Testis (tissue), 2 donors: ENCODE measurements at regions not wholly inside any gene's neighbourhood (a gene's known extent, or its start where the extent isn't known, plus 50 kb on each side); places are given as distances from the start of the nearest gene placed in this dataset.

ENCODE experiments used
- DNase-seq: peaks from one replicate; pipeline ENCODE4 v3.0.0-alpha.2; 2019
- H3K27ac ChIP-seq, 2 donors: fragments of 200-600 bp; sonication (generic); one replicate each; pipeline ENCODE4 v1.5.1; 2019
- H3K27me3 ChIP-seq: fragments of 200-600 bp; sonication (generic); one replicate; pipeline ENCODE4 v1.5.1; 2019
- H3K36me3 ChIP-seq: fragments of 200-600 bp; sonication (generic); one replicate; pipeline ENCODE4 v1.5.1; 2017; ENCODE audit warnings: low read depth; ENCODE audit errors: missing control alignments
- H3K4me1 ChIP-seq: fragments of 200-600 bp; sonication (generic); one replicate; pipeline ENCODE4 v1.5.1; 2019
- H3K4me3 ChIP-seq, 2 donors: fragments of 200-600 bp; sonication (generic); one replicate each; pipeline ENCODE4 v1.5.1; 2017 to 2019
- H3K9me3 ChIP-seq: fragments of 200-600 bp; sonication (generic); one replicate; pipeline ENCODE4 v1.5.1; 2017
- POLR2A ChIP-seq: fragments of 450-650 bp; IDR thresholded peaks from one replicate; pipeline ENCODE4 v1.6.1; 2017; ENCODE audit warnings: antibody characterized with exemption, mild to moderate bottlenecking, moderate library complexity
- whole genome bisulfite sequencing, 2 donors: methylation state at CpG; one replicate each; pipeline ENCODE4 v1.1.5; 2018; 5-methylcytosine and 5-hydroxymethylcytosine counted together
- intact Hi-C: fragments of 100-400 bp; cut with DNase I; formaldehyde crosslinking; loops from one replicate; pipeline ENCODE4 v1.15.1; 2023; ENCODE audit warnings: low total_unique reads
- TF ChIP-seq, protein P1 (sequence below), 3 experiments: fragments of 450-650 bp in 2 of 3; fragments of 200-600 bp in 1 of 3; sonication (generic) in 1 of 3; IDR thresholded peaks; one replicate each; pipeline ENCODE4 v1.5.1; 2016 to 2019; ENCODE audit warnings: antibody characterized with exemption in 3 of 3, mild to moderate bottlenecking in 2 of 3, moderate library complexity in 1 of 3

DNA sequence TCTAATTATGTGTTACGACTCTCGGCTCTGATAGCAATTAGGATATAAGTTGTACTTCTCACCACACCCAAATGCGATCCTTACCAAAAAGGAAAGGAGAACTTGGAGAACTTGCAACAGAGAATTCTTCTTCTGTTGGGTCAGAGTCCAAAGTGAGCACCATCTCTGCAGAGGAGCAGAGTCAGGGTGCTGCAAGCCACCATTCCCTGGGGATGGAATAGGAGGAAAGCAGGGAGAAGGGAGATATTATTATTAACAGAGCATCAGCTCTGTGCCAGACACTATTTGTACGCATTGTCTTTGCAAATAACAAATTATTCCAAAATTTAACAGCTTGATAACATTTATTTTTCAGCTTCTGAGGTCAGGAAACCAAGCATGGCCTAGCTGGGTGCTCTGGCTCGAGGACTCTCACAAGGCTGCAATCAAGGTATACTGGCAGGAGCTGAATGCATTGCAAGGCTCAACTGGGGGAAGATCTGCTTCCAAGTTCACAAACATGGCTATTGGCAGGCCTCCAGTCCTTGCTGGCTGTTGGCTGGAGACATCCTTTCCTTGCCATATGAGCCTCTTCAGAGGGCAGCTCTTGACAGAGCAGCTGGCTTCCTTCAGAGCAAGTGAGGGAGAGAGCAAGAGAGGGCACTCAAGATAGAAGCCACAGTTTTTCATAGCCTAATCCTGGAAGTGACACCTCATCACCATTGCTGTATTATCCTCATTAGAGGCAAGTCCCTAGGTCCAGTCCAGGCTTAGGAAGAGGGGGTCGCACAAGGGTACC lies 296.2 kb upstream of the CDH5 start:
- no peaks in the 10 kb centered on the region for H3K36me3 ChIP-seq
- WGBS, 2 donors, result 66 to 74% methylated on average over 6 of the region's 6 CpGs
- no peaks in the 10 kb centered on the region for H3K9me3 ChIP-seq
- no peaks in the 10 kb centered on the region for H3K27me3 ChIP-seq
- no peak overlapping the region for H3K4me3 ChIP-seq
- intact Hi-C loops, result no loop called here
- H3K4me1 ChIP-seq, result no peaks in the 10 kb centered on the region
- H3K27ac ChIP-seq, result no peak overlapping the region
- peak; percentile 43 for DNase-seq
- TF ChIP-seq, protein P1, sequence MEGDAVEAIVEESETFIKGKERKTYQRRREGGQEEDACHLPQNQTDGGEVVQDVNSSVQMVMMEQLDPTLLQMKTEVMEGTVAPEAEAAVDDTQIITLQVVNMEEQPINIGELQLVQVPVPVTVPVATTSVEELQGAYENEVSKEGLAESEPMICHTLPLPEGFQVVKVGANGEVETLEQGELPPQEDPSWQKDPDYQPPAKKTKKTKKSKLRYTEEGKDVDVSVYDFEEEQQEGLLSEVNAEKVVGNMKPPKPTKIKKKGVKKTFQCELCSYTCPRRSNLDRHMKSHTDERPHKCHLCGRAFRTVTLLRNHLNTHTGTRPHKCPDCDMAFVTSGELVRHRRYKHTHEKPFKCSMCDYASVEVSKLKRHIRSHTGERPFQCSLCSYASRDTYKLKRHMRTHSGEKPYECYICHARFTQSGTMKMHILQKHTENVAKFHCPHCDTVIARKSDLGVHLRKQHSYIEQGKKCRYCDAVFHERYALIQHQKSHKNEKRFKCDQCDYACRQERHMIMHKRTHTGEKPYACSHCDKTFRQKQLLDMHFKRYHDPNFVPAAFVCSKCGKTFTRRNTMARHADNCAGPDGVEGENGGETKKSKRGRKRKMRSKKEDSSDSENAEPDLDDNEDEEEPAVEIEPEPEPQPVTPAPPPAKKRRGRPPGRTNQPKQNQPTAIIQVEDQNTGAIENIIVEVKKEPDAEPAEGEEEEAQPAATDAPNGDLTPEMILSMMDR (IDR thresholded peaks at IDR 0.05), result no peak
- no peak for TF ChIP-seq POLR2A

DNA sequence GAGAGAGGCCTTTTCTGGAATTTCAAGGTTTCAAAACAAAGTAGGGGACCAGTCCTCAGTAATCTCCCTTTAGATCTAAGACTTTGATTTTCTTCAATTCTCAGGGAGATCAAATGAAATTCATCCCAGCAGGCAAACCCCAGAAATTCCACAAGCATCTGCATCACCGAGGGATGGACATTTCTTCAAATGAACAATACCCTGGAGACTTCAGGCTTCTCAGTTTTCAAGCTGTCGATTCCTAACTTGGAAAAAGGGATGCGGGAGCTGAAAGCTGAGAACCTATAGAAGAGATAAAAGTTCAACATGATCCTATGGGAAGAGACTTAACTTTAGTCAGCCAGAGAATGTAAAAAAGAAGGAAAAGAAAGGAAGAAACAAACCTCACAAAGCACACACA lies 296.9 kb upstream of the CDH5 start:
- H3K27ac ChIP-seq, result no peak overlapping the region
- no peak for DNase-seq

DNA sequence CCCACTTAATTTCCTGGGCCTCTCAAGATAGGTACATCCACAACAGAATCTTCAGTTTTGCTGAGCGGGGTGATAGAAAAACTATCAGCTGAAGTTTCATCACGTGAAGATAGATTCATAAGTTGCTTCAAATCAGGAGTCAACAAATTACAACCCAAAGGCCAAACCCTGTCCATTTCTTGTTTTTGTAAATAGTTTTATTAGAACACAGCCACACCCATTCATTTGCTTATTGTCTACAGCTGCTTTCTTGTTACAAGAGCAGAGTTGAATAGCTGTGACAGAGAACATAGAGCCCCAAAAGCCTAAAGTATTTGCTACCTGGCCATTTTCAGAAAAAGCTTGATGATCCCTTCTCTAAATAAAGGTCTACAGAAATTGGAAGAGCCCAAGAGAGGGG lies 300.1 kb upstream of the CDH5 start:
- TF ChIP-seq, protein P1 (IDR thresholded peaks at IDR 0.05), result no peak
- TF ChIP-seq POLR2A, result no peak
- intact Hi-C loops, result no loop called here
- 79 to 82% methylated on average over 2 of the region's 2 CpGs for WGBS, 2 donors
- no peaks in the 10 kb centered on the region for H3K36me3 ChIP-seq
- DNase-seq, result no peak
- no peak overlapping the region for H3K4me3 ChIP-seq
- H3K27ac ChIP-seq, result no peak overlapping the region
- H3K9me3 ChIP-seq, result no peaks in the 10 kb centered on the region
- no peaks in the 10 kb centered on the region for H3K27me3 ChIP-seq
- no peaks in the 10 kb centered on the region for H3K4me1 ChIP-seq

More for the DNA sequence above, 296.9 kb upstream of the CDH5 start:
- H3K9me3 ChIP-seq, result no peaks in the 10 kb centered on the region
- H3K36me3 ChIP-seq, result no peaks in the 10 kb centered on the region
- no peaks in the 10 kb centered on the region for H3K4me1 ChIP-seq
- 84 to 85% methylated on average over 3 of the region's 3 CpGs for WGBS, 2 donors
- intact Hi-C loops, result no loop called here
- H3K27me3 ChIP-seq, result no peaks in the 10 kb centered on the region
- H3K4me3 ChIP-seq, result no peak overlapping the region
- TF ChIP-seq, protein P1 (IDR thresholded peaks at IDR 0.05), result no peak
- no peak for TF ChIP-seq POLR2A

DNA sequence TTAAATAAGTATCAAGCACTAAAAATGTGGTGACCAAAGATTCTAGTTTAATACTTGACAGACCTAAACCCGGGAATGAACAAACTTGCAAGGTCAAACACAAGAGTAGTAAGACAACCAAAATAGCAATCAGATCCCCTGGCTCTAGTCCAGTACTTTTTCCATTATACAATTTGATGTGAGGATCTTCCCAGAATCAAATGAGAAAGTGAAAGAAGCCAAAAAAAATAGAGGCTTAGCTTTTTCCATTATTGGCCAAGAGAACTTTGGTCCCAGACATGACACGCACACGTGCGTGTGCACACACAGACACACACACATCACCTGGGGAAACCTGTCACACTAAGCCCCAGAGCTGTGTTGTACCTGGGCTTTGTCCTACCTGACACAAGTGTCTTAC lies 300.6 kb upstream of the CDH5 start:
- WGBS, 2 donors, result 54 to 60% methylated on average over 4 of the region's 4 CpGs
- TF ChIP-seq POLR2A, result no peak
- TF ChIP-seq, protein P1 (IDR thresholded peaks at IDR 0.05), result no peak
- Histone ChIP-seq H3K9me3 (no peaks in the 10 kb centered on the region), H3K4me3 (no peak overlapping the region), H3K4me1 (no peaks in the 10 kb centered on the region), H3K27ac (no peak overlapping the region), H3K27me3 (no peaks in the 10 kb centered on the region), H3K36me3 (no peaks in the 10 kb centered on the region)
- DNase-seq, result no peak
- intact Hi-C loops, result no loop called here
